ENCODE measurements at regions not wholly inside any gene's neighbourhood (a gene's known extent, or its start where the extent isn't known, plus 50 kb on each side); places are given as distances from the start of the nearest gene placed in this dataset.

DNA sequence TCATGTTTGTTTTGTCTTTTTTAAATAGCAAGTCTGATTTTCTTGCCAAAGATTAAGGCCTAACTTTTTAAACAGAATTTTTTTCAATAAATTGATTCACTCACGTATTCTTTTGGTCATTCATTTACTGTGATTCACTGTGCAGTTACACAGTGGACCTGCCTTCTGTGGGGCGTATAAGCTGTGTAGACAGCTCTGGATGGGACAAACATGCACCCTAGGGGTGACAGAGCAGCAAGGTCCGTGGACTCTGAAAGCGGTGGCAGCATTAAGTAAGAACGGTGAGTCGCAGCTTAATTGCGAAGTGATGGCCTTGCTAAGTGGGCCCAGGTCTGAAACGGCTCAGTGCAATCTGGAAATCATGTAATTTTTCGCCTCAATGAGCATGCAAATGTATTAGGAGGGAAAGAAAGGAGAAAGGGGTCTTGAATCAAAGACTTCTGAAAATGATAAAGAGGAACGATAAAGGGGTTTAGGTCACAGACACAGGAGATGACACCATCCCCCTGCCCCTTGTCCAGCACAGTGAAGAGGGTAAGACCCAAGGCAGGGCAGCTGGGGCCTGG lies 113.1 kb downstream of the SPATA19 start:
- no peak for TF ChIP-seq POLR2A (IDR thresholded peaks at IDR 0.05; ENCODE audit: low read depth, low read length)
- TF ChIP-seq POLR2AphosphoS5 (IDR thresholded peaks at IDR 0.05; ENCODE audit: low read depth, low read length) = no peak
- no peak for TF ChIP-seq TAF1 (IDR thresholded peaks at IDR 0.05; ENCODE audit: borderline replicate concordance, low read depth, low read length)
